Bronchial epithelial cell (primary cell): ENCODE measurements at regions not wholly inside any gene's neighbourhood (a gene's known extent, or its start where the extent isn't known, plus 50 kb on each side); places are given as distances from the start of the nearest gene placed in this dataset.

Experiments
- DNase-seq: peaks from one replicate; pipeline ENCODE4 v3.0.0-alpha.2; 2010; ENCODE audit warnings: low read depth
- FAIRE-seq: peaks from 2 replicates; lab custom pipeline; 2011; peaks lifted over from hg19 to GRCh38; lab: Jason Lieb, UNC
- H3K27me3 ChIP-seq: 2 replicates; pipeline ENCODE4 v1.5.1; 2011; ENCODE audit warnings: low read length; ENCODE audit not compliant: control insufficient read depth, insufficient read depth
- H3K36me3 ChIP-seq: 2 replicates; pipeline ENCODE4 v1.5.1; 2011; ENCODE audit warnings: low read length; ENCODE audit not compliant: control insufficient read depth, insufficient read depth
- H3K4me3 ChIP-seq: 2 replicates; pipeline ENCODE4 v1.5.1; 2011; ENCODE audit warnings: mild to moderate bottlenecking, low read depth, low read length, control low read depth
- TF ChIP-seq, protein P1 (sequence below): IDR thresholded peaks from 2 replicates; pipeline ENCODE4 v1.5.1; 2011; ENCODE audit warnings: mild to moderate bottlenecking, moderate library complexity, low read length, control low read depth, inconsistent platforms; ENCODE audit not compliant: insufficient read depth, severe bottlenecking

DNA sequence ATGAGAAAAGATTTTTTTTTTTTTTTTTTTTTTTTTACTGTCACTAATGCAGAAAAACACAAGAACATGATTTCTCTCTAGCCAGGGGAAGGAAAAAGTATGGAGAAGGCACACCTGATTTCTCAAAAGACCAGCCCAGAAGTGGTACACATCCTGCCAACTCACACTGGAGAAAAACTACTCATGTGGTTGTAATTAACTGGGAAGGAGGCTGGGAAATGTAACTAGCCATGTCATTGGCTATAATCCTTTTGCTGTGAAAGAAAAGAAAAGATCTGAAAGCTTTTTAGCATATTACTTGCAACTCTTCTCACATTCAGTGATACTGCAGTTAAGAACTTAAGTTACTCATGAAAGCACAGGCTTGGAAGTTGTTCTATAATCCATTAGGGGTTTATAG, 195.9 kb upstream of the PMFBP1 start:
- Histone ChIP-seq H3K4me3 (no peak overlapping the region), H3K36me3 (no peaks in the 10 kb centered on the region), H3K27me3 (no peaks in the 10 kb centered on the region)
- DNase-seq (no peak), FAIRE-seq (no peak)
- TF ChIP-seq, protein P1, sequence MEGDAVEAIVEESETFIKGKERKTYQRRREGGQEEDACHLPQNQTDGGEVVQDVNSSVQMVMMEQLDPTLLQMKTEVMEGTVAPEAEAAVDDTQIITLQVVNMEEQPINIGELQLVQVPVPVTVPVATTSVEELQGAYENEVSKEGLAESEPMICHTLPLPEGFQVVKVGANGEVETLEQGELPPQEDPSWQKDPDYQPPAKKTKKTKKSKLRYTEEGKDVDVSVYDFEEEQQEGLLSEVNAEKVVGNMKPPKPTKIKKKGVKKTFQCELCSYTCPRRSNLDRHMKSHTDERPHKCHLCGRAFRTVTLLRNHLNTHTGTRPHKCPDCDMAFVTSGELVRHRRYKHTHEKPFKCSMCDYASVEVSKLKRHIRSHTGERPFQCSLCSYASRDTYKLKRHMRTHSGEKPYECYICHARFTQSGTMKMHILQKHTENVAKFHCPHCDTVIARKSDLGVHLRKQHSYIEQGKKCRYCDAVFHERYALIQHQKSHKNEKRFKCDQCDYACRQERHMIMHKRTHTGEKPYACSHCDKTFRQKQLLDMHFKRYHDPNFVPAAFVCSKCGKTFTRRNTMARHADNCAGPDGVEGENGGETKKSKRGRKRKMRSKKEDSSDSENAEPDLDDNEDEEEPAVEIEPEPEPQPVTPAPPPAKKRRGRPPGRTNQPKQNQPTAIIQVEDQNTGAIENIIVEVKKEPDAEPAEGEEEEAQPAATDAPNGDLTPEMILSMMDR: no peak

DNA sequence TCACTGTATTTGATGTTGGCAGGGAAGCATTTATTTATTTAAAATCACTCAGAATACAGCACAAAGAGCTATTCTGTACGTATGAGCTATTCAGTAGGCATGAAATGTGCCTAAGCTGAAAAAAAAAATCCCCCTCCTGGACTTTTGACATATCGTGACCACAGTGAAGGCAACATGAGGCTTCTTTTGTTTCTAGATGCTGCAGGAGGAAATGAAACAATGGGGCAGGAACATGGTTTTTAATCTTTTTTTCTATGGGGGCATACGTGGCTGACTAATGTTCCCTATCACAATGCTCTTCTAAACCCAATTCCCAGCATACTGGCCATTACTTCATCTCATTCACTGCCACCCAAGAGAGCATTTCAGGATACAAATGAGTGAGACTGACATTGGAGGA, 191.0 kb upstream of the PMFBP1 start:
- no peak for DNase-seq
- TF ChIP-seq, protein P1: no peak
- no peak for FAIRE-seq

DNA sequence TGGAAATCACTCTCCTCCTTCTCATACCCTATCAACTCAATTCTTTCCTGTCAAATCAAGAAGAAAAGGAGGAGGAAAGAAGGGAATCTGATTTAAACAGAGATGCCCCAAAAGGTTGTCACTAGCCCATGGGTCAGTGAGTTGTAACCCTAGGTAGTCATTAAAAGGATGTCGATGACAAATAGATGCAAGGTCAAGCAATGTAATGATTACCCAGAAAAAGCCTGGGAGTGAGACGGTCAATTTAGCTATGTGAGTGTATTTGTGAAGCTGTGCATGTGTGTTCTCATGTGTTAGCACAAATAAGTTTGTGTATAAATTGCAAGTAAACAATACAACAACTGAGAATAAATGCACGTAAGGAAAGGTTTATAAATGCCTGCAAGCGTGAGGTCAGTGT, 190.5 kb upstream of the PMFBP1 start:
- H3K27me3 ChIP-seq: no peaks in the 10 kb centered on the region
- H3K36me3 ChIP-seq: no peaks in the 10 kb centered on the region
- no peak for DNase-seq
- H3K4me3 ChIP-seq: no peak overlapping the region
- TF ChIP-seq, protein P1: no peak
- no peak for FAIRE-seq

More for the DNA sequence above, 191.0 kb upstream of the PMFBP1 start:
- Histone ChIP-seq H3K4me3 (no peak overlapping the region), H3K27me3 (no peaks in the 10 kb centered on the region), H3K36me3 (no peaks in the 10 kb centered on the region)

DNA sequence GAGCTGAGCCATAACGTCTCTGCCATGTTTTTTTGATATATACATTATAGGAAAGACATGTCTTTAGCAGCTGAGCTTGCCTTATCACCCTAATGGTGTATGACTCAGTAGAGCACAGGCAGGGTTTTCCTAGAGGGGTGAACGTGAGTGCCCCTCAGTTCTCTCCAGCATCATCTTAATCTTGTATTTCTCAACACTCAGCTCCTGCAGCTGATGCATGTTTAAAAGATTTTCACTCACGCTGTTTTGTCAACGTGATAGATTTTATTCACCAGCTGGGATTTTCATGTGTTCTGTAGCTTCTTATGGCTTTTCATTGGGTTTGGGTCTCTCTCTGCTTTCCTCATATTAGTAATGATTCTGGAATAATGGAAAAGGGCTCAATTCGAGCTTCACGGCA, 186.0 kb upstream of the PMFBP1 start:
- no peaks in the 10 kb centered on the region for H3K27me3 ChIP-seq
- TF ChIP-seq, protein P1: no peak
- H3K36me3 ChIP-seq: no peaks in the 10 kb centered on the region
- DNase-seq (no peak), FAIRE-seq (no peak)
- H3K4me3 ChIP-seq: no peak overlapping the region

DNA sequence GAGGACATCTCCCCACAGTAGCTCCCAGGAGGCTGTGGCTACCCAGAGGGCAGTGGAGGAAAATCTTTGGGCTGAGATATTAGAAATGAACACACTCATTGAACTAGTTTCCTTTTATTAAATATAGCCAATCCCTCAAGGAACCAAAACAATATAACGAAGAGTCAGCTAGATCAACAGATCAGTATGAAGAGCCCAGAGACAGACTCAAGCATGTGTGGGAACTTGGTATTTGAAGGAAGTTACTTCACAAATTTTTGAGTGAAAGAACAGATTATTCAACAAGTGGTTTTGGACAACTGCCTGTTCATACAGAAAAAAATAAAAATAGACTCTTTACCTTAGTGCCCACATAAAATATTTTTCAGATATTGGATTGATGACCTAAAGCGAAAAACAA, 183.6 kb upstream of the PMFBP1 start:
- FAIRE-seq: no peak
- Histone ChIP-seq H3K4me3 (no peak overlapping the region), H3K27me3 (no peaks in the 10 kb centered on the region), H3K36me3 (no peaks in the 10 kb centered on the region)
- TF ChIP-seq, protein P1: no peak
- no peak for DNase-seq

DNA sequence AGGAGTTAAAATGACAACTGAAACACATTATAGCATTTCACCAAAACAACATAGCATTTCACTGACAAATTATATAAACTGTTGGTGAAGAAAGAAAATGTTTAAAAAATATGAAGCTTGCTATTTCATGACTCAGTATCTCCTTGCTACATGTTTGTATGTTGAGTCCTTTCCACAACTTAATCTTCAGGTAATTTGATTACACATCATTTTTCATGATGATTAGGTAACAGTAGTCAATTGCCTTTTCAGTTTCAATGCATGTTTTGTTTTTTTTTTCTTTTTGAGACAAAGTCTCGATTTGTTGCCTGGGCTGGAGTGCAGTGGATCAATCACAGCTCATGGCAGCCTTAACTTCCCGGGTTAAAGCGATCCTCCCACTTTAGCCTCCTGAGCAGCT, 177.8 kb upstream of the PMFBP1 start:
- TF ChIP-seq, protein P1: no peak
- Histone ChIP-seq H3K27me3 (no peaks in the 10 kb centered on the region), H3K4me3 (no peak overlapping the region), H3K36me3 (no peaks in the 10 kb centered on the region)
- DNase-seq (peak; percentile 29), FAIRE-seq (no peak)
